Glutamatergic neuron (in vitro differentiated cells): ENCODE measurements at regions not wholly inside any gene's neighbourhood (a gene's known extent, or its start where the extent isn't known, plus 50 kb on each side); places are given as distances from the start of the nearest gene placed in this dataset.

Experiments
- DNase-seq: peaks from one replicate; pipeline ENCODE4 v3.0.0; 2022
- H3K27ac Mint-ChIP-seq: one replicate; pipeline ENCODE4 v1.8.0; 2020; ENCODE audit warnings: mild to moderate bottlenecking, mixed read lengths, inconsistent platforms; ENCODE audit not compliant: unreplicated experiment
- H3K27me3 Mint-ChIP-seq: one replicate; pipeline ENCODE4 v1.8.0; 2020; ENCODE audit warnings: mild to moderate bottlenecking, moderate library complexity, mixed read lengths, inconsistent platforms; ENCODE audit not compliant: unreplicated experiment
- H3K36me3 Mint-ChIP-seq: one replicate; pipeline ENCODE4 v1.8.0; 2020; ENCODE audit warnings: mild to moderate bottlenecking, mixed read lengths, inconsistent platforms; ENCODE audit not compliant: unreplicated experiment
- H3K4me1 Mint-ChIP-seq: one replicate; pipeline ENCODE4 v1.8.0; 2020; ENCODE audit warnings: mild to moderate bottlenecking, low read depth, mixed read lengths, inconsistent platforms; ENCODE audit not compliant: unreplicated experiment
- H3K4me3 Mint-ChIP-seq: one replicate; pipeline ENCODE4 v1.8.0; 2020; ENCODE audit warnings: mild to moderate bottlenecking, mixed read lengths, inconsistent platforms; ENCODE audit not compliant: unreplicated experiment
- H3K9me3 Mint-ChIP-seq: one replicate; pipeline ENCODE4 v1.8.0; 2020; ENCODE audit warnings: mild to moderate bottlenecking, moderate library complexity, mixed read lengths, inconsistent platforms; ENCODE audit not compliant: unreplicated experiment
- CTCF ChIP-seq: fragments of 200-600 bp; sonication (generic); IDR thresholded peaks from one replicate; pipeline ENCODE4 v1.5.0; 2021; ENCODE audit not compliant: partially characterized antibody, unreplicated experiment

GRCh38 chr4:187380181-187380581 is 615.4 kb upstream of the ZFP42 start:
- no peaks in the 10 kb centered on the region for H3K9me3 Mint-ChIP-seq
- no peak for TF ChIP-seq CTCF
- H3K27ac Mint-ChIP-seq = no peak overlapping the region
- H3K4me3 Mint-ChIP-seq = no peak overlapping the region
- no peaks in the 10 kb centered on the region for H3K4me1 Mint-ChIP-seq
- DNase-seq = peak; percentile 24
- no peaks in the 10 kb centered on the region for H3K36me3 Mint-ChIP-seq
- H3K27me3 Mint-ChIP-seq = no peaks in the 10 kb centered on the region

GRCh38 chr4:187383181-187383580 is 612.4 kb upstream of the ZFP42 start:
- no peak for DNase-seq
- H3K9me3 Mint-ChIP-seq = no peaks in the 10 kb centered on the region
- TF ChIP-seq CTCF = no peak
- H3K36me3 Mint-ChIP-seq = no peaks in the 10 kb centered on the region
- H3K27me3 Mint-ChIP-seq = no peaks in the 10 kb centered on the region
- no peak overlapping the region for H3K27ac Mint-ChIP-seq
- H3K4me1 Mint-ChIP-seq = no peaks in the 10 kb centered on the region
- no peak overlapping the region for H3K4me3 Mint-ChIP-seq

GRCh38 chr4:187387739-187388138 is 607.8 kb upstream of the ZFP42 start:
- no peak for TF ChIP-seq CTCF
- Mint-ChIP-seq H3K36me3 (no peaks in the 10 kb centered on the region), H3K4me3 (no peak overlapping the region), H3K27ac (no peak overlapping the region), H3K9me3 (no peaks in the 10 kb centered on the region), H3K4me1 (no peaks in the 10 kb centered on the region), H3K27me3 (no peaks in the 10 kb centered on the region)
- no peak for DNase-seq

- Mint-ChIP-seq H3K4me1 (no peaks in the 10 kb centered on the region), H3K27ac (no peak overlapping the region), H3K36me3 (no peaks in the 10 kb centered on the region), H3K4me3 (no peak overlapping the region), H3K9me3 (no peaks in the 10 kb centered on the region), H3K27me3 (no peaks in the 10 kb centered on the region)
- DNase-seq = no peak
- TF ChIP-seq CTCF = no peak
Observed at GRCh38 chr4:187389420-187389819, 606.2 kb upstream of the ZFP42 start.

GRCh38 chr4:187390646-187391045 is 604.9 kb upstream of the ZFP42 start:
- Mint-ChIP-seq H3K36me3 (no peaks in the 10 kb centered on the region), H3K27ac (no peak overlapping the region), H3K27me3 (no peaks in the 10 kb centered on the region), H3K4me1 (no peaks in the 10 kb centered on the region), H3K4me3 (no peak overlapping the region), H3K9me3 (no peaks in the 10 kb centered on the region)
- no peak for DNase-seq
- no peak for TF ChIP-seq CTCF
